Esophagus squamous epithelium (tissue), 5 donors: ENCODE measurements at regions not wholly inside any gene's neighbourhood (a gene's known extent, or its start where the extent isn't known, plus 50 kb on each side); places are given as distances from the start of the nearest gene placed in this dataset.

ENCODE experiments used
- DNase-seq: peaks from one replicate; lab custom pipeline; 2025; lab: John Stamatoyannopoulos, UW
- H3K27ac ChIP-seq, 4 donors: fragments of 200-600 bp; sonication (generic); one replicate each; pipeline ENCODE4 v1.5.1; 2016 to 2019; ENCODE audit warnings: mild to moderate bottlenecking in 1 of 4
- H3K27me3 ChIP-seq, 4 donors: fragments of 200-600 bp; sonication (generic); 1 replicate in 3 of 4; 2 replicates in 1 of 4; pipeline versions ENCODE4 v1.5.1 to v1.6.0; 2017 to 2021; ENCODE audit warnings: antibody characterized with exemption in 1 of 4
- H3K36me3 ChIP-seq, 3 donors: fragments of 200-600 bp; sonication (generic); one replicate each; pipeline ENCODE4 v1.5.1; 2016 to 2019
- H3K4me1 ChIP-seq, 3 donors: fragments of 200-600 bp; sonication (generic); one replicate each; pipeline ENCODE4 v1.5.1; 2017 to 2019
- H3K4me3 ChIP-seq, 4 donors: fragments of 200-600 bp; sonication (generic); 1 replicate in 3 of 4; 2 replicates in 1 of 4; pipeline ENCODE4 v1.5.1; 2016 to 2019; ENCODE audit warnings: mild to moderate bottlenecking in 2 of 4, moderate library complexity in 1 of 4
- H3K9me3 ChIP-seq, 3 donors: fragments of 200-600 bp; sonication (generic); one replicate each; pipeline ENCODE4 v1.5.1; 2016 to 2019
- POLR2A ChIP-seq, 4 donors: fragments of 450-650 bp; IDR thresholded peaks; one replicate each; pipeline ENCODE4 v1.6.1; 2017; ENCODE audit warnings: antibody characterized with exemption in 4 of 4, mild to moderate bottlenecking in 4 of 4, moderate library complexity in 3 of 4
- WGBS, 2 donors: methylation state at CpG; one replicate each; pipeline ENCODE4 v1.1.5; 2018; 5-methylcytosine and 5-hydroxymethylcytosine counted together
- intact Hi-C: fragments of 100-400 bp; cut with DNase I; formaldehyde crosslinking; loops from one replicate; pipeline ENCODE4 v1.15.0; 2022
- TF ChIP-seq, protein P1 (sequence below), 6 experiments: fragments of 450-650 bp in 4 of 6; fragments of 200-600 bp in 2 of 6; sonication (generic) in 2 of 6; IDR thresholded peaks; one replicate each; pipeline ENCODE4 v1.5.1; 2016 to 2019; ENCODE audit warnings: antibody characterized with exemption in 6 of 6, mild to moderate bottlenecking in 4 of 6, moderate library complexity in 4 of 6
- donor health status: DM: yes; HTN: yes; CAD: no.

DNA sequence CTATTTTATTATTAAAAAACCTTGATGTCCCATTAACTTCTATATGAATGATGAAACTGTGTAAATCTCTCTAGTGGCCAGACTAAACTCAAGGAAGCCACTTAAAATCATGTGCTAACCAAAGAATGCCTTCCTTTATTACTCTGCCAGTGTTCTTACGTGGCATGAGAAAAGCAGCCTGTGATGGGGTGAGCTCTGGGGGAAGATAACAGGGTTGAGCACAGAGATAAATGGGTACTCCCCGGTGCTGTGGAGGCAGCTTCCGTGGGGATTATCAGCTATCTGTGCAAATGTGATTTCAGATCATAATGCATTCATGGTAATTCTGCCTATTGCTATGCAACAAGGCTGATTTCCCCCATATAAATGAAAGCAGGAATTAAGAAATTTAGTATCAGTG lies 181.3 kb downstream of the CAVIN4 start:
- H3K27me3 ChIP-seq: no peaks in the 10 kb centered on the region
- WGBS, 2 donors: 65 to 73% methylated on average over 3 of the region's 3 CpGs

DNA sequence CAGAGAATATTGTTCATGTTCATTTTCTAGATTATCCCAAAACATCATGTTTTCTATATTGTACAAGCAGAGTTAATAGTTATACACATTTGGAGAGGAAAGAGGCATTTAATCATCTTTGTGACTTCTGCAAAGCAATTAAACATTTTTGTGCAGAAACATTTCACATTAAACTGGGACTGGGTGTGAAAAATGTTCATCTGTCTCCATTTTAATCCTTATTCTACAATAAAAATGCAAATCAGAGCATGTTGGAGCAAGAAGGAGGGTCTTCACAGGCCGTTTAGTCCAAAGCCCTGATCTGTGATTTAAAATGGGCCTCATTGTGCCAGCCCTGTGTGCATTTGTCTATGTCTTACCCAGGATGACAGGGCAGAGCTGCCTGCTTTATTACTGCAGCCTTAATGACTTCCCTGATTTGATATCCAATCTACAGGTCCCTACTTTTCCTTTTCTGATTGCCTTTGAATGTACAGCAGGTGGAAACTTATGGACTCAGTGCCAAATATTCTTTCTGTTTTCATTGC lies 183.5 kb downstream of the CAVIN4 start:
- DNase-seq: no peak
- no peak for TF ChIP-seq POLR2A (IDR thresholded peaks at IDR 0.05)
- TF ChIP-seq, protein P1, sequence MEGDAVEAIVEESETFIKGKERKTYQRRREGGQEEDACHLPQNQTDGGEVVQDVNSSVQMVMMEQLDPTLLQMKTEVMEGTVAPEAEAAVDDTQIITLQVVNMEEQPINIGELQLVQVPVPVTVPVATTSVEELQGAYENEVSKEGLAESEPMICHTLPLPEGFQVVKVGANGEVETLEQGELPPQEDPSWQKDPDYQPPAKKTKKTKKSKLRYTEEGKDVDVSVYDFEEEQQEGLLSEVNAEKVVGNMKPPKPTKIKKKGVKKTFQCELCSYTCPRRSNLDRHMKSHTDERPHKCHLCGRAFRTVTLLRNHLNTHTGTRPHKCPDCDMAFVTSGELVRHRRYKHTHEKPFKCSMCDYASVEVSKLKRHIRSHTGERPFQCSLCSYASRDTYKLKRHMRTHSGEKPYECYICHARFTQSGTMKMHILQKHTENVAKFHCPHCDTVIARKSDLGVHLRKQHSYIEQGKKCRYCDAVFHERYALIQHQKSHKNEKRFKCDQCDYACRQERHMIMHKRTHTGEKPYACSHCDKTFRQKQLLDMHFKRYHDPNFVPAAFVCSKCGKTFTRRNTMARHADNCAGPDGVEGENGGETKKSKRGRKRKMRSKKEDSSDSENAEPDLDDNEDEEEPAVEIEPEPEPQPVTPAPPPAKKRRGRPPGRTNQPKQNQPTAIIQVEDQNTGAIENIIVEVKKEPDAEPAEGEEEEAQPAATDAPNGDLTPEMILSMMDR (IDR thresholded peaks at IDR 0.05): no peak
- Histone ChIP-seq H3K4me3 (no peak overlapping the region), H3K27me3 (no peaks in the 10 kb centered on the region), H3K4me1 (no peaks in the 10 kb centered on the region), H3K36me3 (no peaks in the 10 kb centered on the region), H3K27ac (no peak overlapping the region), H3K9me3 (no peaks in the 10 kb centered on the region)
- WGBS, 2 donors: 0 to 21% methylated on average over 1 of the region's 1 CpG
- intact Hi-C loops: no loop called here

More for the DNA sequence above, 181.3 kb downstream of the CAVIN4 start:
- Histone ChIP-seq H3K27ac (no peak overlapping the region), H3K9me3 (no peaks in the 10 kb centered on the region), H3K4me3 (no peak overlapping the region), H3K4me1 (no peaks in the 10 kb centered on the region), H3K36me3 (no peaks in the 10 kb centered on the region)
- no peak for DNase-seq
- intact Hi-C loops: no loop called here
- TF ChIP-seq POLR2A (IDR thresholded peaks at IDR 0.05): no peak
- TF ChIP-seq, protein P1 (IDR thresholded peaks at IDR 0.05): no peak

DNA sequence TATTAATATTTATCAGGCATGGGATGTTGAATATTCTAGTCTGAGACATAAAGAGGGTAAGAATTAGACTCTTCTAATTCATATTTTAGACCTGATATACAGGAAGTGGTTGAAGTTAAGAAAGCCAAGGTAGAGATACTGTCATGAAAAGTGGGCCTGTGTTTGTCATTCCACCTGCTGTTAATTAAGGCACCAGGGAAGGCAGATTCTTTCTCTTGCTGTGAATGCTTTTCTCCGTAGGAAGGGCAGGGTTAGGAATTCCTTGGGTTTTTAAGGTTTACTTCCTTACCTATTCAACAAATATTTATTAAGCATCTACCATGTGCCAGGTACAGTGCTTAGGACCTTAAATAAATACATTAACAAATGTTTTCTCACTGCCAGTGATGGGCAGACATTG lies 196.4 kb downstream of the CAVIN4 start:
- no peaks in the 10 kb centered on the region for H3K9me3 ChIP-seq
- 5 to 33% methylated on average over 1 of the region's 1 CpG for WGBS, 2 donors
- no peak for DNase-seq
- H3K4me3 ChIP-seq: no peak overlapping the region
- no peaks in the 10 kb centered on the region for H3K4me1 ChIP-seq
- intact Hi-C loops: no loop called here
- no peaks in the 10 kb centered on the region for H3K27me3 ChIP-seq
- no peak overlapping the region for H3K27ac ChIP-seq
- no peak for TF ChIP-seq POLR2A (IDR thresholded peaks at IDR 0.05)
- TF ChIP-seq, protein P1 (IDR thresholded peaks at IDR 0.05): no peak
- no peaks in the 10 kb centered on the region for H3K36me3 ChIP-seq

DNA sequence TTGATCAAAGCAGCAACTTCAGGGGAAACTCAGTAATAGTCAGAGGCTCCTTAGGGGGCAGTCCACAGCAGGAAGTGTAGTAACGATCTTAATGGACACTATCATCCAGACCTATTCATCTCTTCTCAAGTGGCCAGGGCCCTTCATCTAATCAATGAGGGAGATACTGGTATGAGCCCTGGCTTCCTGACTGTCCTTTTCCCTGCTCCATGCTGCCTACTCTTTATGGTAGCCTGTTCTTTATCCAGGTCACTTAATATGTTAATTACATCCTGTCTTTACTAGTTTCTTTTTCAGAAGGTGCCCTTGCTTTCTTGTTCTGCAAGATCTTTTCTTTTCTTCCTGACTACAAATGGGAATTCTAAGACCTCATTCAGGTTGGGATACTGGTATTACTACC lies 197.1 kb downstream of the CAVIN4 start:
- no peaks in the 10 kb centered on the region for H3K36me3 ChIP-seq
- no peaks in the 10 kb centered on the region for H3K9me3 ChIP-seq
- intact Hi-C loops: no loop called here
- no peak for DNase-seq
- TF ChIP-seq, protein P1 (IDR thresholded peaks at IDR 0.05): no peak
- no peak for TF ChIP-seq POLR2A (IDR thresholded peaks at IDR 0.05)
- no peak overlapping the region for H3K4me3 ChIP-seq
- no peak overlapping the region for H3K27ac ChIP-seq
- 30 to 53% methylated on average over 1 of the region's 1 CpG for WGBS, 2 donors
- H3K4me1 ChIP-seq: no peaks in the 10 kb centered on the region
- no peaks in the 10 kb centered on the region for H3K27me3 ChIP-seq

DNA sequence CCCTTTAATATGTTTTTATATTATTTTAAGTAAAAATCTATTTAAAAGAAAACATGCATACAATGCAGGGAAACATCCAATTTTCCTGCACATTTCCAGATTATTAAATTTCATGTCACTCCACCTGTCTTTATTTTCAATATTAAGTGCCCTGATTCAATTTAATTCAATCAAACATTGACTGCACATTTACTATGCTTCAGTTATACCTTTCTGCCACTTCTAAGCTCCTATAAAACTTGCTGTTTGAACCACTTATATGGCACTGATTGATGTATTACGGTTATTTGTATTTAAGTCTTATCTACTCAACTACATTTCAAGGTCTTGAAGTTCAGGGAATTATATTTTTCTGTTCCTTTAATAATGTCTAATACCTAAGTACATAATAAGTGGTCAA lies 198.0 kb downstream of the CAVIN4 start:
- DNase-seq: no peak
- 84 to 88% methylated on average over 1 of the region's 1 CpG for WGBS, 2 donors
- Histone ChIP-seq H3K9me3 (no peaks in the 10 kb centered on the region), H3K27ac (no peak overlapping the region), H3K27me3 (no peaks in the 10 kb centered on the region), H3K4me3 (no peak overlapping the region), H3K36me3 (no peaks in the 10 kb centered on the region), H3K4me1 (no peaks in the 10 kb centered on the region)
- intact Hi-C loops: no loop called here
- TF ChIP-seq, protein P1 (IDR thresholded peaks at IDR 0.05): no peak
- TF ChIP-seq POLR2A (IDR thresholded peaks at IDR 0.05): no peak
